ENCODE measurements at regions not wholly inside any gene's neighbourhood (a gene's known extent, or its start where the extent isn't known, plus 50 kb on each side); places are given as distances from the start of the nearest gene placed in this dataset.
"Not testable (repeated sequence)": the region's sequence is repeated elsewhere in the genome, so short reads cannot be mapped to it uniquely, and the experiment has no call there.

GRCh38 chr11:134856056-134856971 lies 444.3 kb upstream of the B3GAT1 start:
- Histone ChIP-seq H3K27me3 (ENCODE audit: insufficient read depth, low read length) (no peaks in the 10 kb centered on the region), H3K36me3 (ENCODE audit: insufficient read depth, low read length) (no peaks in the 10 kb centered on the region)

GRCh38 chr11:134853992-134854991 lies 442.2 kb upstream of the B3GAT1 start:
- H3F3A ChIP-seq (ENCODE audit: insufficient read depth, low read length), result no peaks in the 10 kb centered on the region
- H3K9me2 ChIP-seq (ENCODE audit: low read depth, low read length), result no peaks in the 10 kb centered on the region
- H3K4me2 ChIP-seq (ENCODE audit: low read length), result no peak overlapping the region
- no peak overlapping the region for H3K27ac ChIP-seq (ENCODE audit: low read depth, low read length, poor library complexity, severe bottlenecking)
- TF ChIP-seq EZH2 (IDR thresholded peaks at IDR 0.05; ENCODE audit: borderline replicate concordance, low read length) (no peak), CTCF (IDR thresholded peaks at IDR 0.05; ENCODE audit: low read length) (no peak)
- H3K4me1 ChIP-seq (ENCODE audit: insufficient read depth, low read length, severe bottlenecking), result no peaks in the 10 kb centered on the region
- no peak overlapping the region for H3K4me3 ChIP-seq (ENCODE audit: low read depth, low read length, poor library complexity, severe bottlenecking)
- no peaks in the 10 kb centered on the region for H3K27me3 ChIP-seq (ENCODE audit: insufficient read depth, low read length)
- H2AFZ ChIP-seq (ENCODE audit: low read length), result no peak overlapping the region
- H3K9ac ChIP-seq (ENCODE audit: low read length), result no peak overlapping the region
- no peaks in the 10 kb centered on the region for H3K9me3 ChIP-seq (ENCODE audit: low read length)
- no peaks in the 10 kb centered on the region for H3K36me3 ChIP-seq (ENCODE audit: insufficient read depth, low read length)
- H3K79me2 ChIP-seq (ENCODE audit: insufficient read depth, low read length), result no peaks in the 10 kb centered on the region
- H4K20me1 ChIP-seq (ENCODE audit: insufficient read depth, low read length), result no peaks in the 10 kb centered on the region

More at GRCh38 chr11:134856056-134856971, 444.3 kb upstream of the B3GAT1 start:
- no peak overlapping the region for H2AFZ ChIP-seq (ENCODE audit: low read length)
- no peaks in the 10 kb centered on the region for H3K9me2 ChIP-seq (ENCODE audit: low read depth, low read length)
- H3K4me1 ChIP-seq (ENCODE audit: insufficient read depth, low read length, severe bottlenecking), result no peaks in the 10 kb centered on the region
- no peak overlapping the region for H3K4me2 ChIP-seq (ENCODE audit: low read length)
- H3K9me3 ChIP-seq (ENCODE audit: low read length), result no peaks in the 10 kb centered on the region
- no peak overlapping the region for H3K9ac ChIP-seq (ENCODE audit: low read length)
- H4K20me1 ChIP-seq (ENCODE audit: insufficient read depth, low read length), result no peaks in the 10 kb centered on the region
- TF ChIP-seq CTCF (IDR thresholded peaks at IDR 0.05; ENCODE audit: low read length) (no peak), EZH2 (IDR thresholded peaks at IDR 0.05; ENCODE audit: borderline replicate concordance, low read length) (no peak)
- no peaks in the 10 kb centered on the region for H3F3A ChIP-seq (ENCODE audit: insufficient read depth, low read length)
- no peak overlapping the region for H3K27ac ChIP-seq (ENCODE audit: low read depth, low read length, poor library complexity, severe bottlenecking)
- H3K79me2 ChIP-seq (ENCODE audit: insufficient read depth, low read length), result no peaks in the 10 kb centered on the region
- H3K4me3 ChIP-seq (ENCODE audit: low read depth, low read length, poor library complexity, severe bottlenecking), result no peak overlapping the region

GRCh38 chr11:134851503-134852224 lies 439.6 kb upstream of the B3GAT1 start:
- H3K9me3 ChIP-seq (ENCODE audit: low read length); H2AFZ ChIP-seq (ENCODE audit: low read length); H3K27ac ChIP-seq (ENCODE audit: low read depth, low read length, poor library complexity, severe bottlenecking); H3K79me2 ChIP-seq (ENCODE audit: insufficient read depth, low read length); H3F3A ChIP-seq (ENCODE audit: insufficient read depth, low read length); H3K4me3 ChIP-seq (ENCODE audit: low read depth, low read length, poor library complexity, severe bottlenecking); H3K4me1 ChIP-seq (ENCODE audit: insufficient read depth, low read length, severe bottlenecking); H4K20me1 ChIP-seq (ENCODE audit: insufficient read depth, low read length); H3K4me2 ChIP-seq (ENCODE audit: low read length); H3K27me3 ChIP-seq (ENCODE audit: insufficient read depth, low read length); H3K9ac ChIP-seq (ENCODE audit: low read length); H3K36me3 ChIP-seq (ENCODE audit: insufficient read depth, low read length); H3K9me2 ChIP-seq (ENCODE audit: low read depth, low read length): not testable (repeated sequence)

All from OCI-LY1 (cell line).